HCT116 (cell line): ENCODE measurements at regions not wholly inside any gene's neighbourhood (a gene's known extent, or its start where the extent isn't known, plus 50 kb on each side); places are given as distances from the start of the nearest gene placed in this dataset.

ENCODE experiments used
- ATAC-seq: fragments of 200-7000 bp; cut with Tn5 transposase; 2 replicates; pipeline ENCODE4 v1.9.1; 2020; ENCODE audit warnings: mild to moderate bottlenecking, moderate library complexity
- BruUV-seq: library from RNA; stranded (reverse); fragments of 400-500 nt; replicated peaks from 2 replicates; lab custom pipeline; 2021; lab: Mats Ljungman, UMichigan
- CTCF ChIA-PET: fragments of 300-600 bp; sonication (Branson Sonifier 250); formaldehyde crosslinking; loops from one replicate; lab custom pipeline; 2021; ENCODE audit warnings: antibody characterized with exemption; lab: Charles Lee
- POLR2A ChIA-PET: fragments of 300-600, 350-600 bp; sonication (Branson Sonifier 250); formaldehyde crosslinking; loops from one replicate; lab custom pipeline; 2021; ENCODE audit warnings: antibody characterized with exemption; lab: Charles Lee
- RAD21 ChIA-PET, 2 experiments: fragments of 300-600 bp; sonication (Branson Sonifier 250); formaldehyde crosslinking; loops; one replicate each; lab custom pipeline; 2023; ENCODE audit warnings: low total read pairs in 2 of 2; ENCODE audit not compliant: uncharacterized antibody in 2 of 2, unreplicated experiment in 2 of 2, low non-redundant PET in 1 of 2; lab: Charles Lee
- DNase-seq: peaks from one replicate; pipeline ENCODE4 v3.0.0-alpha.2; 2010; ENCODE audit warnings: low read depth, low spot score
- H2AFZ ChIP-seq: fragments of 200-600 bp; shearing (Covaris generic), sonication (generic); 2 replicates; pipeline ENCODE4 v1.6.1; 2017; ENCODE audit warnings: low read depth, mixed run types, mixed read lengths, antibody characterized with exemption, low read length; ENCODE audit not compliant: poor library complexity, severe bottlenecking
- H3K27ac ChIP-seq: 2 replicates; pipeline ENCODE4 v1.5.1; 2012; ENCODE audit warnings: low read depth, low read length
- H3K27me3 ChIP-seq: fragments of 200-600 bp; sonication (generic); 2 replicates; pipeline ENCODE4 v1.6.1; 2016; ENCODE audit warnings: mixed run types, low read length, mixed read lengths; ENCODE audit not compliant: insufficient read depth
- H3K36me3 ChIP-seq, 2 experiments: fragments of 200-500 bp in 1 of 2; fragments of 200-600 bp in 1 of 2; sonication (Bioruptor generic) in 1 of 2; sonication (generic) in 1 of 2; 2 replicates each; pipeline versions ENCODE4 v1.5.1 to v1.6.1; 2014 to 2016; ENCODE audit warnings: low read length in 2 of 2, inconsistent platforms in 1 of 2, mixed read lengths in 1 of 2, mixed run types in 1 of 2; ENCODE audit not compliant: insufficient read depth in 2 of 2, control insufficient read depth in 1 of 2
- H3K4me1 ChIP-seq, 2 experiments: fragments of 200-600 bp in 1 of 2; sonication (generic) in 1 of 2; 2 replicates each; pipeline versions ENCODE4 v1.5.1 to v1.6.1; 2012 to 2017; ENCODE audit warnings: low read length in 2 of 2, inconsistent platforms in 1 of 2, mild to moderate bottlenecking in 1 of 2, mixed read lengths in 1 of 2, mixed run types in 1 of 2, moderate library complexity in 1 of 2; ENCODE audit not compliant: insufficient read depth in 2 of 2, control insufficient read depth in 1 of 2
- H3K4me2 ChIP-seq: fragments of 200-600 bp; sonication (generic); 2 replicates; pipeline ENCODE4 v1.6.1; 2017; ENCODE audit warnings: mixed run types, low read length, mixed read lengths
- H3K4me3 ChIP-seq, 2 experiments: fragments of 200-600 bp in 1 of 2; sonication (generic) in 1 of 2; replicated peaks in 1 of 2; 2 replicates each; pipeline ENCODE4 v1.5.1; 2011 to 2016; ENCODE audit warnings: low read length in 2 of 2, control low read depth in 1 of 2, low read depth in 1 of 2, mild to moderate bottlenecking in 1 of 2, mixed read lengths in 1 of 2, mixed run types in 1 of 2
- H3K79me2 ChIP-seq: fragments of 200-600 bp; sonication (generic); 2 replicates; pipeline ENCODE4 v1.6.1; 2017; ENCODE audit warnings: mild to moderate bottlenecking, mixed run types, low read length, moderate library complexity, mixed read lengths; ENCODE audit not compliant: insufficient read depth
- H3K9ac ChIP-seq: fragments of 200-600 bp; sonication (generic); 2 replicates; pipeline ENCODE4 v1.6.1; 2016; ENCODE audit warnings: low read length, mixed read lengths
- H3K9me2 ChIP-seq: fragments of 200-600 bp; sonication (generic), shearing (Covaris generic); 2 replicates; pipeline ENCODE4 v1.6.1; 2017; ENCODE audit warnings: mixed run types, mild to moderate bottlenecking, moderate library complexity; ENCODE audit not compliant: insufficient read depth
- H3K9me3 ChIP-seq, 2 experiments: fragments of 200-500 bp in 1 of 2; fragments of 200-600 bp in 1 of 2; sonication (Bioruptor generic) in 1 of 2; sonication (generic) in 1 of 2; 2 replicates each; pipeline ENCODE4 v1.6.1; 2014 to 2017; ENCODE audit warnings: low read length in 2 of 2, mixed read lengths in 2 of 2, inconsistent platforms in 1 of 2, low read depth in 1 of 2, mild to moderate bottlenecking in 1 of 2, mixed run types in 1 of 2, moderate library complexity in 1 of 2; ENCODE audit not compliant: control insufficient read depth in 1 of 2, insufficient read depth in 1 of 2
- H4K20me1 ChIP-seq: fragments of 200-600 bp; sonication (generic), shearing (Covaris generic); 2 replicates; pipeline ENCODE4 v1.6.1; 2017; ENCODE audit warnings: mixed run types, mild to moderate bottlenecking, moderate library complexity; ENCODE audit not compliant: insufficient read depth
- ATF3 ChIP-seq: IDR thresholded peaks from 2 replicates; pipeline ENCODE4 v1.6.1; 2012
- CEBPB ChIP-seq: IDR thresholded peaks from 2 replicates; pipeline ENCODE4 v1.6.1; 2012; ENCODE audit warnings: low read depth
- CTCF ChIP-seq, 3 experiments: fragments of 200-600 bp in 1 of 3; sonication (generic) in 1 of 3; IDR thresholded peaks in 2 of 3; conservative IDR thresholded peaks in 1 of 3; 2 replicates each; pipeline ENCODE4 v1.5.1; 2012 to 2017; ENCODE audit warnings: low read depth in 2 of 3, low read length in 2 of 3, antibody characterized with exemption in 1 of 3, borderline replicate concordance in 1 of 3, control low read depth in 1 of 3, mild to moderate bottlenecking in 1 of 3, mixed read lengths in 1 of 3, mixed run types in 1 of 3, moderate library complexity in 1 of 3; ENCODE audit not compliant: insufficient read depth in 1 of 3
- ELF1 ChIP-seq: IDR thresholded peaks from 2 replicates; pipeline ENCODE4 v1.6.1; 2012; ENCODE audit warnings: low read depth, borderline replicate concordance
- EZH2 ChIP-seq: fragments of 200-600 bp; sonication (generic); IDR thresholded peaks from 2 replicates; pipeline ENCODE4 v1.6.1; 2017; ENCODE audit warnings: antibody characterized with exemption, mixed run types
- EZH2phosphoT487 ChIP-seq: fragments of 200-600 bp; IDR thresholded peaks from 2 replicates; pipeline ENCODE4 v1.6.1; 2018; ENCODE audit warnings: antibody characterized with exemption, borderline replicate concordance
- FOSL1 ChIP-seq: IDR thresholded peaks from 2 replicates; pipeline ENCODE4 v1.6.1; 2012; ENCODE audit warnings: low read depth
- MAX ChIP-seq: IDR thresholded peaks from 2 replicates; pipeline ENCODE4 v1.6.1; 2012
- POLR2A ChIP-seq: IDR thresholded peaks from 2 replicates; pipeline ENCODE4 v1.7.0; 2011; ENCODE audit warnings: borderline replicate concordance; ENCODE audit not compliant: insufficient read depth, insufficient read length; ENCODE audit errors: extremely low read depth
- POLR2AphosphoS5 ChIP-seq: IDR thresholded peaks from 2 replicates; pipeline ENCODE4 v1.6.1; 2011; ENCODE audit warnings: mild to moderate bottlenecking, low read depth, low read length, moderate library complexity
- RAD21 ChIP-seq: IDR thresholded peaks from 2 replicates; pipeline ENCODE4 v1.6.1; 2012; ENCODE audit warnings: low read depth, mild to moderate bottlenecking
- REST ChIP-seq: IDR thresholded peaks from 2 replicates; pipeline ENCODE4 v1.6.1; 2012; ENCODE audit warnings: low read depth
- SIN3A ChIP-seq: IDR thresholded peaks from 2 replicates; pipeline ENCODE4 v1.6.1; 2012; ENCODE audit warnings: low read depth
- SP1 ChIP-seq: IDR thresholded peaks from 2 replicates; pipeline ENCODE4 v1.6.1; 2012; ENCODE audit warnings: low read depth
- SRF ChIP-seq: IDR thresholded peaks from 2 replicates; pipeline ENCODE4 v1.6.1; 2012; ENCODE audit warnings: low read depth
- TCF7L2 ChIP-seq: IDR thresholded peaks from 2 replicates; pipeline ENCODE4 v1.7.0; 2011; ENCODE audit warnings: borderline replicate concordance, inconsistent platforms; ENCODE audit not compliant: insufficient read depth, insufficient read length; ENCODE audit errors: extremely low read depth
- YY1 ChIP-seq: IDR thresholded peaks from 2 replicates; pipeline ENCODE4 v1.6.1; 2011; ENCODE audit warnings: low read length, low read depth, moderate library complexity, mild to moderate bottlenecking; ENCODE audit not compliant: insufficient replicate concordance; ENCODE audit errors: extremely low read depth
- ZBTB33 ChIP-seq: IDR thresholded peaks from 2 replicates; pipeline ENCODE4 v1.6.1; 2011; ENCODE audit warnings: mild to moderate bottlenecking, low read length, moderate library complexity; ENCODE audit not compliant: insufficient replicate concordance; ENCODE audit errors: extremely low read depth
- ZFX ChIP-seq: fragments of 450-650 bp; IDR thresholded peaks from 2 replicates; pipeline ENCODE4 v1.6.1; 2017
- ZNF274 ChIP-seq: fragments of 200-500 bp; sonication (Bioruptor generic); IDR thresholded peaks from 2 replicates; pipeline ENCODE4 v1.6.1; 2014; ENCODE audit warnings: mild to moderate bottlenecking, low read depth, low read length, inconsistent platforms
- intact Hi-C: fragments of 100-400 bp; cut with micrococcal nuclease; formaldehyde crosslinking; loops from 2 replicates; pipeline ENCODE4 v1.10.0; 2022

GRCh38 chr12:28869197-28869596 is 279.9 kb upstream of the FAR2 start:
- H4K20me1 ChIP-seq, result no peaks in the 10 kb centered on the region
- no peaks in the 10 kb centered on the region for H3K9me3 ChIP-seq
- H3K9ac ChIP-seq, result no peak overlapping the region
- intact Hi-C loops, result no loop called here
- no peak overlapping the region for H2AFZ ChIP-seq
- H3K4me2 ChIP-seq, result no peak overlapping the region
- ATAC-seq (no peak), DNase-seq (no peak)
- no TSS peak for BruUV-seq
- H3K4me3 ChIP-seq, result no peak overlapping the region
- H3K27me3 ChIP-seq, result no peaks in the 10 kb centered on the region
- H3K79me2 ChIP-seq, result no peaks in the 10 kb centered on the region
- no peak overlapping the region for H3K27ac ChIP-seq
- H3K36me3 ChIP-seq, result no peaks in the 10 kb centered on the region
- no peak for TF ChIP-seq YY1
- no peak for TF ChIP-seq ZFX
- no peak for TF ChIP-seq ZBTB33
- TF ChIP-seq MAX, result no peak
- TF ChIP-seq EZH2phosphoT487, result no peak
- no peak for TF ChIP-seq SP1
- TF ChIP-seq RAD21, result no peak
- no peak for TF ChIP-seq REST
- TF ChIP-seq CEBPB, result no peak
- no peak for TF ChIP-seq EZH2
- TF ChIP-seq SRF, result no peak
- TF ChIP-seq ELF1, result no peak
- no peak for TF ChIP-seq POLR2A
- no peak for TF ChIP-seq FOSL1
- TF ChIP-seq POLR2AphosphoS5, result no peak
- TF ChIP-seq ZNF274, result no peak
- no peak for TF ChIP-seq ATF3
- no peak for TF ChIP-seq CTCF (IDR thresholded peaks at IDR 0.05 in 2 of 3, conservative IDR thresholded peaks at IDR 0.05 in 1 of 3; ENCODE audit: borderline replicate concordance in 1 of 3, insufficient read depth in 1 of 3, low read depth in 2 of 3, low read length in 2 of 3)
- no peak for TF ChIP-seq TCF7L2
- TF ChIP-seq SIN3A, result no peak
- CTCF ChIA-PET, result no interaction called here
- H3K9me2 ChIP-seq, result no peaks in the 10 kb centered on the region
- RAD21 ChIA-PET, result no interaction called here
- peaks cover 0 to 5% of the 10 kb centered on the region in 2 experiments; a peak in 1 of 4 replicates for H3K4me1 ChIP-seq
- POLR2A ChIA-PET, result no interaction called here
